ENCODE measurements at regions not wholly inside any gene's neighbourhood (a gene's known extent, or its start where the extent isn't known, plus 50 kb on each side); places are given as distances from the start of the nearest gene placed in this dataset.
A peak's percentile ranks its signal among the peaks of the same experiment; 100 is the strongest.
"Not testable (repeated sequence)": the region's sequence is repeated elsewhere in the genome, so short reads cannot be mapped to it uniquely, and the experiment has no call there.

- no peak for DNase-seq (ENCODE audit: low read depth)
- TF ChIP-seq CTCF (IDR thresholded peaks at IDR 0.05; ENCODE audit: insufficient read depth, low read depth, low read length) (peak; percentile 37), EZH2 (IDR thresholded peaks at IDR 0.05; ENCODE audit: insufficient read depth, low read length) (no peak)
- H3K27ac Mint-ChIP-seq (ENCODE audit: unreplicated experiment): no peak overlapping the region
- peaks cover 3% of the 10 kb centered on the region for H3K9me3 ChIP-seq (ENCODE audit: insufficient read depth, low read depth, low read length)
- H3K4me3 ChIP-seq (ENCODE audit: insufficient read depth, low read depth, low read length): no peak overlapping the region
- H3K4me1 ChIP-seq (ENCODE audit: insufficient read depth, low read length): no peaks in the 10 kb centered on the region
- H2AFZ ChIP-seq (ENCODE audit: low read depth, low read length): no peak overlapping the region
- no peak overlapping the region for H3K27ac ChIP-seq (ENCODE audit: low read depth, low read length)
- no peaks in the 10 kb centered on the region for H3K36me3 Mint-ChIP-seq (ENCODE audit: low read depth, unreplicated experiment)
- peaks cover 15% of the 10 kb centered on the region for H3K9me3 Mint-ChIP-seq (ENCODE audit: unreplicated experiment)
- no peaks in the 10 kb centered on the region for H3K36me3 ChIP-seq (ENCODE audit: insufficient read depth, low read length)
- H3K4me3 Mint-ChIP-seq (ENCODE audit: unreplicated experiment): no peak overlapping the region
- peaks cover 2% of the 10 kb centered on the region for H3K27me3 ChIP-seq (ENCODE audit: insufficient read depth, low read length)
- no peaks in the 10 kb centered on the region for H3K4me1 Mint-ChIP-seq (ENCODE audit: low read depth, unreplicated experiment)
- H3K79me2 ChIP-seq (ENCODE audit: insufficient read depth, low read length): no peaks in the 10 kb centered on the region
- no peaks in the 10 kb centered on the region for H4K20me1 ChIP-seq (ENCODE audit: insufficient read depth, low read length)
- no peak overlapping the region for H3K9ac ChIP-seq (ENCODE audit: low read length)
- FAIRE-seq: no peak
- no peaks in the 10 kb centered on the region for H3K27me3 Mint-ChIP-seq (ENCODE audit: low read depth, unreplicated experiment)
- no peak overlapping the region for H3K4me2 ChIP-seq (ENCODE audit: low read length)
Observed at GRCh38 chr11:38824573-38824972, 2226.5 kb upstream of the RAG2 start.

GRCh38 chr11:38821786-38822185 lies 2223.8 kb upstream of the RAG2 start:
- H3K79me2 ChIP-seq (ENCODE audit: insufficient read depth, low read length); H3K36me3 Mint-ChIP-seq (ENCODE audit: low read depth, unreplicated experiment); H4K20me1 ChIP-seq (ENCODE audit: insufficient read depth, low read length); DNase-seq (ENCODE audit: low read depth); H3K9me3 Mint-ChIP-seq (ENCODE audit: unreplicated experiment); H3K27ac ChIP-seq (ENCODE audit: low read depth, low read length); H3K4me1 Mint-ChIP-seq (ENCODE audit: low read depth, unreplicated experiment); H3K27me3 ChIP-seq (ENCODE audit: insufficient read depth, low read length); H3K9me3 ChIP-seq (ENCODE audit: insufficient read depth, low read depth, low read length); H3K4me2 ChIP-seq (ENCODE audit: low read length); H3K27me3 Mint-ChIP-seq (ENCODE audit: low read depth, unreplicated experiment); FAIRE-seq; H3K27ac Mint-ChIP-seq (ENCODE audit: unreplicated experiment); H3K4me3 Mint-ChIP-seq (ENCODE audit: unreplicated experiment); H3K9ac ChIP-seq (ENCODE audit: low read length); H3K36me3 ChIP-seq (ENCODE audit: insufficient read depth, low read length); H3K4me1 ChIP-seq (ENCODE audit: insufficient read depth, low read length); H3K4me3 ChIP-seq (ENCODE audit: insufficient read depth, low read depth, low read length); H2AFZ ChIP-seq (ENCODE audit: low read depth, low read length): not testable (repeated sequence)

- H3K9me3 Mint-ChIP-seq (ENCODE audit: unreplicated experiment): no peaks in the 10 kb centered on the region
- no peak for FAIRE-seq
- Histone ChIP-seq H3K36me3 (ENCODE audit: insufficient read depth, low read length) (no peaks in the 10 kb centered on the region), H4K20me1 (ENCODE audit: insufficient read depth, low read length) (no peaks in the 10 kb centered on the region), H3K4me1 (ENCODE audit: insufficient read depth, low read length) (no peaks in the 10 kb centered on the region), H3K4me3 (ENCODE audit: insufficient read depth, low read depth, low read length) (no peak overlapping the region), H3K4me2 (ENCODE audit: low read length) (no peak overlapping the region), H3K79me2 (ENCODE audit: insufficient read depth, low read length) (no peaks in the 10 kb centered on the region), H3K9ac (ENCODE audit: low read length) (no peak overlapping the region), H2AFZ (ENCODE audit: low read depth, low read length) (no peak overlapping the region), H3K9me3 (ENCODE audit: insufficient read depth, low read depth, low read length) (no peaks in the 10 kb centered on the region), H3K27me3 (ENCODE audit: insufficient read depth, low read length) (no peaks in the 10 kb centered on the region), H3K27ac (ENCODE audit: low read depth, low read length) (no peak overlapping the region)
- no peaks in the 10 kb centered on the region for H3K36me3 Mint-ChIP-seq (ENCODE audit: low read depth, unreplicated experiment)
- H3K27ac Mint-ChIP-seq (ENCODE audit: unreplicated experiment): no peak overlapping the region
- DNase-seq (ENCODE audit: low read depth): no peak
- no peaks in the 10 kb centered on the region for H3K27me3 Mint-ChIP-seq (ENCODE audit: low read depth, unreplicated experiment)
- peaks cover 11% of the 10 kb centered on the region for H3K4me1 Mint-ChIP-seq (ENCODE audit: low read depth, unreplicated experiment)
- no peak overlapping the region for H3K4me3 Mint-ChIP-seq (ENCODE audit: unreplicated experiment)
- TF ChIP-seq CTCF (IDR thresholded peaks at IDR 0.05; ENCODE audit: insufficient read depth, low read depth, low read length) (no peak), EZH2 (IDR thresholded peaks at IDR 0.05; ENCODE audit: insufficient read depth, low read length) (no peak)
Observed at GRCh38 chr11:38819981-38820380, 2221.9 kb upstream of the RAG2 start.
